Stomach (tissue), 8 donors: ENCODE measurements at regions not wholly inside any gene's neighbourhood (a gene's known extent, or its start where the extent isn't known, plus 50 kb on each side); places are given as distances from the start of the nearest gene placed in this dataset.

Experiments
- DNase-seq, 2 donors: peaks; one replicate each; pipeline versions ENCODE4 v3.0.0 to v3.0.0-alpha.2; 2013 to 2019
- H3K27ac ChIP-seq, 5 donors: fragments of 200-600 bp in 4 of 5; sonication (generic) in 4 of 5; one replicate each; pipeline ENCODE4 v1.5.1; 2013 to 2019; ENCODE audit warnings: mild to moderate bottlenecking in 1 of 5, moderate library complexity in 1 of 5
- H3K27me3 ChIP-seq, 3 donors: fragments of 200-600 bp; sonication (generic); one replicate each; pipeline ENCODE4 v1.5.1; 2017 to 2019; ENCODE audit warnings: mixed run types in 1 of 3
- H3K36me3 ChIP-seq, 4 donors: fragments of 200-600 bp; sonication (generic); 1 replicate in 3 of 4; 2 replicates in 1 of 4; pipeline ENCODE4 v1.5.1; 2016 to 2019
- H3K4me1 ChIP-seq, 4 donors: fragments of 200-600 bp; sonication (generic); one replicate each; pipeline ENCODE4 v1.5.1; 2016 to 2019
- H3K4me3 ChIP-seq, 4 donors: fragments of 200-600 bp; sonication (generic) in 3 of 4; one replicate each; pipeline ENCODE4 v1.5.1; 2016 to 2019; ENCODE audit warnings: mild to moderate bottlenecking in 1 of 4
- H3K9me3 ChIP-seq, 4 donors: fragments of 200-600 bp; sonication (generic); one replicate each; pipeline ENCODE4 v1.5.1; 2016 to 2019
- CTCF ChIP-seq, 7 experiments: fragments of 450-650 bp in 4 of 7; fragments of 200-600 bp in 3 of 7; sonication (generic) in 3 of 7; IDR thresholded peaks; one replicate each; pipeline ENCODE4 v1.5.1; 2016 to 2019; ENCODE audit warnings: antibody characterized with exemption in 7 of 7, control low read depth in 2 of 7, mild to moderate bottlenecking in 1 of 7
- EP300 ChIP-seq: sonication (generic); formaldehyde crosslinking; IDR thresholded peaks from one replicate; pipeline ENCODE4 v1.6.1; 2017; ENCODE audit warnings: antibody characterized with exemption
- POLR2A ChIP-seq, 4 donors: fragments of 450-650 bp; IDR thresholded peaks; one replicate each; pipeline ENCODE4 v1.6.1; 2016; ENCODE audit warnings: antibody characterized with exemption in 4 of 4, control low read depth in 2 of 4, mild to moderate bottlenecking in 1 of 4, moderate library complexity in 1 of 4
- POLR2AphosphoS5 ChIP-seq, 3 donors: sonication (generic); formaldehyde crosslinking; IDR thresholded peaks; one replicate each; pipeline ENCODE4 v1.6.1; 2016; ENCODE audit warnings: antibody characterized with exemption in 3 of 3
- WGBS, 5 donors: extraction: QIAGEN DNeasy Blood & Tissue Kit in 3 of 5; methylation state at CpG; one replicate each; pipeline versions ENCODE4 v1.1.5 to v1.1.7; 2013 to 2018; 5-methylcytosine and 5-hydroxymethylcytosine counted together
- intact Hi-C: fragments of 100-400 bp; cut with DNase I; formaldehyde crosslinking; loops from one replicate; pipeline ENCODE4 v1.15.1; 2023; ENCODE audit warnings: low total_unique reads
- donor health status: healthy with polysubstance abuse.
- donor health status: Bipolar disorder and iron deficiency.
- donor health status: healthy.

GRCh38 chr7:131720703-131721102, 164.3 kb upstream of the PODXL start:
- no peak overlapping the region for H3K27ac ChIP-seq
- no peak for DNase-seq
- no peaks in the 10 kb centered on the region for H3K4me1 ChIP-seq
- TF ChIP-seq CTCF (IDR thresholded peaks at IDR 0.05) (no peak), POLR2A (IDR thresholded peaks at IDR 0.05) (no peak), EP300 (no peak), POLR2AphosphoS5 (IDR thresholded peaks at IDR 0.05) (no peak)
- WGBS, 5 donors, result 50 to 88% (median 77%) methylated on average over 2 of the region's 2 CpGs
- no peaks in the 10 kb centered on the region for H3K9me3 ChIP-seq
- intact Hi-C loops, result no loop called here
- no peaks in the 10 kb centered on the region for H3K36me3 ChIP-seq
- H3K4me3 ChIP-seq, result no peak overlapping the region
- no peaks in the 10 kb centered on the region for H3K27me3 ChIP-seq

GRCh38 chr7:131717181-131717580, 160.8 kb upstream of the PODXL start:
- WGBS, 5 donors, result 68 to 78% (median 75%) methylated on average over 3 of the region's 3 CpGs
- Histone ChIP-seq H3K9me3 (no peaks in the 10 kb centered on the region), H3K4me3 (no peak overlapping the region), H3K4me1 (no peaks in the 10 kb centered on the region), H3K27me3 (peaks cover 0 to 3% (median 0%) of the 10 kb centered on the region in 3 donors), H3K36me3 (no peaks in the 10 kb centered on the region), H3K27ac (no peak overlapping the region)
- intact Hi-C loops, result no loop called here
- DNase-seq, result no peak
- TF ChIP-seq POLR2AphosphoS5 (IDR thresholded peaks at IDR 0.05) (no peak), CTCF (IDR thresholded peaks at IDR 0.05) (no peak), EP300 (no peak), POLR2A (IDR thresholded peaks at IDR 0.05) (no peak)

- H3K27ac ChIP-seq, result no peak overlapping the region
- H3K27me3 ChIP-seq, result peaks cover 0 to 3% (median 0%) of the 10 kb centered on the region in 3 donors
- H3K4me3 ChIP-seq, result no peak overlapping the region
- 89 to 95% (median 93%) methylated on average over 1 of the region's 1 CpG for WGBS, 5 donors
- H3K9me3 ChIP-seq, result peaks cover 0 to 22% (median 11%) of the 10 kb centered on the region in 4 donors
- H3K4me1 ChIP-seq, result no peaks in the 10 kb centered on the region
- TF ChIP-seq POLR2A (IDR thresholded peaks at IDR 0.05) (no peak), CTCF (IDR thresholded peaks at IDR 0.05) (no peak), POLR2AphosphoS5 (IDR thresholded peaks at IDR 0.05) (no peak), EP300 (no peak)
- intact Hi-C loops, result no loop called here
- no peaks in the 10 kb centered on the region for H3K36me3 ChIP-seq
- no peak for DNase-seq
Measured at GRCh38 chr7:131699323-131699722, 142.9 kb upstream of the PODXL start.

- Histone ChIP-seq H3K27ac (no peak overlapping the region), H3K27me3 (peaks cover 2 to 66% (median 28%) of the 10 kb centered on the region in 3 donors), H3K9me3 (no peaks in the 10 kb centered on the region), H3K4me3 (no peak overlapping the region), H3K36me3 (no peaks in the 10 kb centered on the region), H3K4me1 (peaks cover 5 to 9% (median 6%) of the 10 kb centered on the region in 4 donors)
- intact Hi-C loops, result no loop called here
- WGBS, 5 donors, result 22 to 36% (median 24%) methylated on average over 18 to 30 of the region's 30 CpGs
- DNase-seq, result peak; percentile 41 to 75
- TF ChIP-seq CTCF (IDR thresholded peaks at IDR 0.05), result peak in 5 of 7 experiments; percentile 32 to 62 (median 46)
- no peak for TF ChIP-seq POLR2AphosphoS5 (IDR thresholded peaks at IDR 0.05)
Measured at GRCh38 chr7:131692131-131692960, 135.9 kb upstream of the PODXL start.
